HEK293 (cell line): ENCODE measurements at regions not wholly inside any gene's neighbourhood (a gene's known extent, or its start where the extent isn't known, plus 50 kb on each side); places are given as distances from the start of the nearest gene placed in this dataset.

Source experiments
- CTCF ChIP-seq: fragments of 450-650 bp; formaldehyde crosslinking; IDR thresholded peaks from 2 replicates; pipeline ENCODE4 v1.5.1; 2016; ENCODE audit warnings: missing biosample characterization, missing genetic modification characterization
- KLF17 ChIP-seq: fragments of 450-650 bp; formaldehyde crosslinking; IDR thresholded peaks from 2 replicates; pipeline ENCODE4 v1.5.1; 2016; ENCODE audit warnings: missing biosample characterization, missing genetic modification characterization
- PATZ1 ChIP-seq: fragments of 450-650 bp; formaldehyde crosslinking; IDR thresholded peaks from 2 replicates; pipeline ENCODE4 v1.5.1; 2016; ENCODE audit warnings: missing biosample characterization, missing genetic modification characterization
- REPIN1 ChIP-seq: fragments of 450-650 bp; formaldehyde crosslinking; IDR thresholded peaks from 2 replicates; pipeline ENCODE4 v1.5.1; 2017; ENCODE audit warnings: missing biosample characterization, missing genetic modification characterization, low read depth
- WT1 ChIP-seq: fragments of 450-650 bp; formaldehyde crosslinking; IDR thresholded peaks from 2 replicates; pipeline ENCODE4 v1.5.1; 2016; ENCODE audit warnings: missing biosample characterization, missing genetic modification characterization
- ZNF10 ChIP-seq: fragments of 450-650 bp; formaldehyde crosslinking; IDR thresholded peaks from 2 replicates; pipeline ENCODE4 v1.5.1; 2017; ENCODE audit warnings: missing biosample characterization, missing genetic modification characterization
- ZNF239 ChIP-seq: fragments of 450-650 bp; formaldehyde crosslinking; IDR thresholded peaks from 2 replicates; pipeline ENCODE4 v1.5.1; 2016; ENCODE audit warnings: missing biosample characterization, missing genetic modification characterization
- ZNF274 ChIP-seq, 2 experiments: fragments of 200-500 bp in 1 of 2; fragments of 450-650 bp in 1 of 2; sonication (Bioruptor generic) in 1 of 2; formaldehyde crosslinking in 1 of 2; IDR thresholded peaks; 2 replicates each; pipeline versions ENCODE4 v1.5.1 to v1.6.1; 2014 to 2016; ENCODE audit warnings: borderline replicate concordance in 1 of 2, inconsistent platforms in 1 of 2, low read length in 1 of 2, missing biosample characterization in 1 of 2, missing genetic modification characterization in 1 of 2
- ZNF510 ChIP-seq: fragments of 450-650 bp; formaldehyde crosslinking; IDR thresholded peaks from 2 replicates; pipeline ENCODE4 v1.5.1; 2018; ENCODE audit warnings: mild to moderate bottlenecking, missing genetic modification characterization, missing biosample characterization; ENCODE audit not compliant: insufficient replicate concordance
- ZSCAN18 ChIP-seq: fragments of 450-650 bp; formaldehyde crosslinking; IDR thresholded peaks from 2 replicates; pipeline ENCODE4 v1.5.1; 2016; ENCODE audit warnings: missing biosample characterization, missing genetic modification characterization
- TF ChIP-seq, protein P1 (sequence below): fragments of 450-650 bp; formaldehyde crosslinking; IDR thresholded peaks from 2 replicates; pipeline ENCODE4 v1.5.1; 2016; ENCODE audit warnings: missing biosample characterization, missing genetic modification characterization, borderline replicate concordance

- TF ChIP-seq ZNF10 (tag by site-specific recombination) (no peak), PATZ1 (no peak), ZNF510 (tag by site-specific recombination) (no peak), KLF17 (no peak), ZNF274 (IDR thresholded peaks at IDR 0.05; ENCODE audit: low read length) (no peak), ZNF274 (tag by site-specific recombination; IDR thresholded peaks at IDR 0.05; ENCODE audit: borderline replicate concordance) (no peak), CTCF (tag by site-specific recombination) (no peak), WT1 (tag by site-specific recombination) (no peak), ZSCAN18 (tag by site-specific recombination) (no peak), ZNF239 (no peak), REPIN1 (tag by site-specific recombination) (no peak)
- TF ChIP-seq, protein P1, sequence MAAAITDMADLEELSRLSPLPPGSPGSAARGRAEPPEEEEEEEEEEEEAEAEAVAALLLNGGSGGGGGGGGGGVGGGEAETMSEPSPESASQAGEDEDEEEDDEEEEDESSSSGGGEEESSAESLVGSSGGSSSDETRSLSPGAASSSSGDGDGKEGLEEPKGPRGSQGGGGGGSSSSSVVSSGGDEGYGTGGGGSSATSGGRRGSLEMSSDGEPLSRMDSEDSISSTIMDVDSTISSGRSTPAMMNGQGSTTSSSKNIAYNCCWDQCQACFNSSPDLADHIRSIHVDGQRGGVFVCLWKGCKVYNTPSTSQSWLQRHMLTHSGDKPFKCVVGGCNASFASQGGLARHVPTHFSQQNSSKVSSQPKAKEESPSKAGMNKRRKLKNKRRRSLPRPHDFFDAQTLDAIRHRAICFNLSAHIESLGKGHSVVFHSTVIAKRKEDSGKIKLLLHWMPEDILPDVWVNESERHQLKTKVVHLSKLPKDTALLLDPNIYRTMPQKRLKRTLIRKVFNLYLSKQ, result no peak
Observed at GRCh38 chr3:31172336-31172735, 277.9 kb upstream of the GADL1 start.
